Gastroesophageal sphincter (tissue), 3 donors: ENCODE measurements at regions not wholly inside any gene's neighbourhood (a gene's known extent, or its start where the extent isn't known, plus 50 kb on each side); places are given as distances from the start of the nearest gene placed in this dataset.

Experiments used
- CTCF ChIP-seq, 4 experiments: fragments of 200-600 bp in 2 of 4; fragments of 450-650 bp in 2 of 4; sonication (generic) in 1 of 4; IDR thresholded peaks; one replicate each; pipeline ENCODE4 v1.5.1; 2017 to 2019; ENCODE audit warnings: antibody characterized with exemption in 4 of 4, mild to moderate bottlenecking in 2 of 4, moderate library complexity in 2 of 4
- EP300 ChIP-seq: sonication (generic); formaldehyde crosslinking; IDR thresholded peaks from one replicate; pipeline ENCODE4 v1.6.1; 2017; ENCODE audit warnings: antibody characterized with exemption, mild to moderate bottlenecking
- POLR2A ChIP-seq, 2 donors: fragments of 450-650 bp; IDR thresholded peaks; one replicate each; pipeline ENCODE4 v1.6.1; 2017; ENCODE audit warnings: antibody characterized with exemption in 2 of 2, mild to moderate bottlenecking in 2 of 2, moderate library complexity in 1 of 2
- POLR2AphosphoS5 ChIP-seq: sonication (generic); formaldehyde crosslinking; IDR thresholded peaks from one replicate; pipeline ENCODE4 v1.6.1; 2017; ENCODE audit warnings: antibody characterized with exemption

DNA sequence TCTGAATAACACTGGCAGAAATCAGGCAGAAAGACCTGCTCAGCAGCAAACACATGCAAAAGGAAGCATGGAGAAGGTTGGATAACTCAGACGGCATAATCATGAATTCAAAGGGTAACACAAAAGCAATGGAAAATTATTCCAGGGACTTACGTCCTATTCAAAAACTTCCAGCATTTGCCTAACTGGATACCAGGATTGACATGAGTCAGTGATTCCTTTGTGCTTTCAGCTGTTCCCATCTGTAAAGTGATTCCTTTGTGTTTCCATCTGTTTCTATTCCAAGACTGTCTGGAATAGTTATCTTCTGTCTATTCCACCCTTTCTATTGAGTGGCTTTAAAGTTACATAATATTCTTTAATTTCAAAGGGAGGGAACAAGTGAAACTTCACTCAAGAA, 1361.7 kb upstream of the CDH9 start:
- no peak for TF ChIP-seq CTCF (IDR thresholded peaks at IDR 0.05)
- no peak for TF ChIP-seq EP300
- no peak for TF ChIP-seq POLR2AphosphoS5
- no peak for TF ChIP-seq POLR2A (IDR thresholded peaks at IDR 0.05)
